H1 (cell line): ENCODE measurements at regions not wholly inside any gene's neighbourhood (a gene's known extent, or its start where the extent isn't known, plus 50 kb on each side); places are given as distances from the start of the nearest gene placed in this dataset.

Source experiments
- CHD2 ChIP-seq: IDR thresholded peaks from 2 replicates; pipeline ENCODE4 v1.6.1; 2012; ENCODE audit warnings: low read length, improper control_type of control experiment
- CHD7 ChIP-seq: fragments of 300-600 bp; sonication (generic); IDR thresholded peaks from 2 replicates; pipeline ENCODE4 v1.7.1; 2012; ENCODE audit warnings: low read length, moderate library complexity, mild to moderate bottlenecking, inconsistent platforms; ENCODE audit not compliant: insufficient replicate concordance
- NANOG ChIP-seq: IDR thresholded peaks from 2 replicates; pipeline ENCODE4 v1.6.1; 2011; ENCODE audit warnings: low read length, low read depth, mild to moderate bottlenecking, inconsistent platforms; ENCODE audit not compliant: insufficient read depth, poor library complexity, severe bottlenecking
- RAD21 ChIP-seq, 2 experiments: IDR thresholded peaks in 1 of 2; conservative IDR thresholded peaks in 1 of 2; 2 replicates each; pipeline ENCODE4 v1.6.1; 2011; ENCODE audit warnings: low read depth in 2 of 2, low read length in 2 of 2, improper control_type of control experiment in 1 of 2, inconsistent platforms in 1 of 2, mild to moderate bottlenecking in 1 of 2, moderate library complexity in 1 of 2
- SAP30 ChIP-seq: fragments of 300-600 bp; sonication (generic); IDR thresholded peaks from 2 replicates; pipeline ENCODE4 v1.7.1; 2012; ENCODE audit warnings: low read length, moderate library complexity, mild to moderate bottlenecking, inconsistent platforms; ENCODE audit not compliant: insufficient read depth, insufficient replicate concordance
- SP4 ChIP-seq: IDR thresholded peaks from 2 replicates; pipeline ENCODE4 v1.6.1; 2012; ENCODE audit warnings: low read length, inconsistent platforms
- SRF ChIP-seq: IDR thresholded peaks from 2 replicates; pipeline ENCODE4 v1.6.1; 2011; ENCODE audit warnings: mild to moderate bottlenecking, low read depth, low read length, moderate library complexity
- SUZ12 ChIP-seq: fragments of 200-600 bp; sonication (generic); IDR thresholded peaks from 2 replicates; pipeline ENCODE4 v1.6.1; 2012; ENCODE audit warnings: mild to moderate bottlenecking, inconsistent platforms, low read length, moderate library complexity, mixed read lengths
- TAF1 ChIP-seq: IDR thresholded peaks from 2 replicates; pipeline ENCODE4 v1.6.1; 2011; ENCODE audit warnings: mild to moderate bottlenecking, low read depth, low read length
- TF ChIP-seq, protein P1 (sequence below): IDR thresholded peaks from 2 replicates; pipeline ENCODE4 v1.6.1; 2012; ENCODE audit warnings: inconsistent platforms

DNA sequence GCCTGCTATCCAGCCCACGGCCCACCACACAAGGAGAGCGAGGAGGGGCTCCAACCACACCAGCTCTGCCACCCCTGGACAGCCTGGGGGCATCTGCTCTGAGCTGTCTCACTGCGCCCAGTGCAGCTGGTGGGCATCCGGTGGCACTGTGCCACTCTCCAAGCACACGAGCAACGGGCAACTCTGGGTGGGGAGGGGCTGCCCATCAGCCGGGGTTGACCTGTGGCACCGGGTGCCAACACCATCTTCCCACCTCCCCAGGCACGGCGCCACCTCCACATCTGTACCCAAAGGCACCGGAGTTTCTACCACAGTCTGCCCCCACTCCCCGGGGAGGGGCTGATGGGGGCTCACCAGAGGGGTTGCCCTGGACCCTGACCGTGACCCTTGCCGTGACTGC is 241.8 kb downstream of the RBFOX3 start (continued):
- TF ChIP-seq CHD7 (no peak), RAD21 (IDR thresholded peaks at IDR 0.05 in 1 of 2, conservative IDR thresholded peaks at IDR 0.05 in 1 of 2; ENCODE audit: low read depth in 2 of 2, low read length in 2 of 2) (no peak), TAF1 (no peak), NANOG (no peak), SP4 (no peak), SAP30 (no peak), SRF (no peak), SUZ12 (no peak), CHD2 (no peak)
- TF ChIP-seq, protein P1, sequence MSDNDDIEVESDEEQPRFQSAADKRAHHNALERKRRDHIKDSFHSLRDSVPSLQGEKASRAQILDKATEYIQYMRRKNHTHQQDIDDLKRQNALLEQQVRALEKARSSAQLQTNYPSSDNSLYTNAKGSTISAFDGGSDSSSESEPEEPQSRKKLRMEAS = no peak
